Esophagus muscularis mucosa (tissue), 4 donors: ENCODE measurements at regions not wholly inside any gene's neighbourhood (a gene's known extent, or its start where the extent isn't known, plus 50 kb on each side); places are given as distances from the start of the nearest gene placed in this dataset.

Experiments
- CTCF ChIP-seq, 3 experiments: fragments of 200-600 bp in 2 of 3; fragments of 450-650 bp in 1 of 3; sonication (generic) in 2 of 3; IDR thresholded peaks; one replicate each; pipeline ENCODE4 v1.5.1; 2017 to 2019; ENCODE audit warnings: antibody characterized with exemption in 3 of 3, mild to moderate bottlenecking in 2 of 3, moderate library complexity in 1 of 3
- EP300 ChIP-seq: sonication (generic); formaldehyde crosslinking; IDR thresholded peaks from one replicate; pipeline ENCODE4 v1.6.1; 2017; ENCODE audit warnings: antibody characterized with exemption
- POLR2A ChIP-seq: fragments of 450-650 bp; IDR thresholded peaks from one replicate; pipeline ENCODE4 v1.6.1; 2017; ENCODE audit warnings: antibody characterized with exemption, moderate library complexity, mild to moderate bottlenecking, low read depth
- POLR2AphosphoS5 ChIP-seq, 2 donors: sonication (generic); formaldehyde crosslinking; IDR thresholded peaks; one replicate each; pipeline ENCODE4 v1.6.1; 2017; ENCODE audit warnings: antibody characterized with exemption in 2 of 2

- TF ChIP-seq POLR2A (no peak), CTCF (IDR thresholded peaks at IDR 0.05) (no peak), EP300 (no peak), POLR2AphosphoS5 (IDR thresholded peaks at IDR 0.05) (no peak)
Measured at GRCh38 chr3:141432904-141433303, 53.9 kb upstream of the RASA2 start.
